Colonic mucosa (tissue), 4 donors: ENCODE measurements at regions not wholly inside any gene's neighbourhood (a gene's known extent, or its start where the extent isn't known, plus 50 kb on each side); places are given as distances from the start of the nearest gene placed in this dataset.

ENCODE experiments used
- DNase-seq: peaks from one replicate; pipeline ENCODE4 v3.0.0-alpha.2; 2020
- H3K27ac ChIP-seq: fragments of 200-600 bp; one replicate; pipeline ENCODE4 v1.8.0; 2021
- H3K27me3 ChIP-seq: fragments of 200-600 bp; one replicate; pipeline ENCODE4 v1.8.0; 2021
- H3K36me3 ChIP-seq: fragments of 200-600 bp; one replicate; pipeline ENCODE4 v1.8.0; 2021
- H3K4me1 ChIP-seq: fragments of 200-600 bp; one replicate; pipeline ENCODE4 v1.8.0; 2021; ENCODE audit warnings: mild to moderate bottlenecking
- H3K4me3 ChIP-seq: fragments of 200-600 bp; one replicate; pipeline ENCODE4 v1.8.0; 2021
- H3K9ac ChIP-seq, 2 donors: one replicate each; pipeline ENCODE4 v1.7.0; 2013; ENCODE audit warnings: control low read depth in 2 of 2, low read depth in 2 of 2, low read length in 2 of 2
- H3K9me3 ChIP-seq: fragments of 200-600 bp; one replicate; pipeline ENCODE4 v1.8.0; 2021
- intact Hi-C: fragments of 100-400 bp; cut with DNase I; formaldehyde crosslinking; loops from one replicate; pipeline ENCODE4 v1.14.1; 2022
- TF ChIP-seq, protein P1 (sequence below): fragments of 200-600 bp; IDR thresholded peaks from one replicate; pipeline ENCODE4 v1.8.0; 2022; ENCODE audit warnings: antibody characterized with exemption, mild to moderate bottlenecking
- donor health status: healthy.
- donor health status: DM: no; HTN: no; CAD: no.
- donor health status: DM: no; HTN: no; CAD: no.

DNA sequence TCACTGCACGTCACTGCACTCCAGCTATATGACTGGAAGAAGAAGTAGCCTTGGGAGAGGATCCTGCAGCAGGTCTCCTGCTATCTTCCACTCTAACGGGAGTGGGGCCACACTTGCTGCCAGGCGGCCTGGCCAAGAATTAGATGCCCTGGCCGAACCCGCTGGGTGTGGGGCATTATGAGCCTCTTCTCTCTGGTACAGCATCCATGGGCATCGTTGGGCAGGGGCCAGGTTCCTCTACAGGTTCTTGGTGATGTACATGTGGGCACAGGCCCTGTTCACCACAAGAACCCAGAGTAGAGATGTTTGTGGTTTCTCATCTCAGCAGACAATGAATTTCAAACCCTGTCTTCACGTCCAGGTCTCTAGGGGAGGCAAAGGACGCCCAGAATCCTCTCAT, 370.5 kb downstream of the NPHP4 start:
- Histone ChIP-seq H3K36me3 (no peaks in the 10 kb centered on the region), H3K27ac (no peak overlapping the region), H3K4me1 (no peaks in the 10 kb centered on the region), H3K9me3 (no peaks in the 10 kb centered on the region), H3K9ac (no peak overlapping the region), H3K27me3 (no peaks in the 10 kb centered on the region), H3K4me3 (no peak overlapping the region)
- intact Hi-C loops = no loop called here
- TF ChIP-seq, protein P1, sequence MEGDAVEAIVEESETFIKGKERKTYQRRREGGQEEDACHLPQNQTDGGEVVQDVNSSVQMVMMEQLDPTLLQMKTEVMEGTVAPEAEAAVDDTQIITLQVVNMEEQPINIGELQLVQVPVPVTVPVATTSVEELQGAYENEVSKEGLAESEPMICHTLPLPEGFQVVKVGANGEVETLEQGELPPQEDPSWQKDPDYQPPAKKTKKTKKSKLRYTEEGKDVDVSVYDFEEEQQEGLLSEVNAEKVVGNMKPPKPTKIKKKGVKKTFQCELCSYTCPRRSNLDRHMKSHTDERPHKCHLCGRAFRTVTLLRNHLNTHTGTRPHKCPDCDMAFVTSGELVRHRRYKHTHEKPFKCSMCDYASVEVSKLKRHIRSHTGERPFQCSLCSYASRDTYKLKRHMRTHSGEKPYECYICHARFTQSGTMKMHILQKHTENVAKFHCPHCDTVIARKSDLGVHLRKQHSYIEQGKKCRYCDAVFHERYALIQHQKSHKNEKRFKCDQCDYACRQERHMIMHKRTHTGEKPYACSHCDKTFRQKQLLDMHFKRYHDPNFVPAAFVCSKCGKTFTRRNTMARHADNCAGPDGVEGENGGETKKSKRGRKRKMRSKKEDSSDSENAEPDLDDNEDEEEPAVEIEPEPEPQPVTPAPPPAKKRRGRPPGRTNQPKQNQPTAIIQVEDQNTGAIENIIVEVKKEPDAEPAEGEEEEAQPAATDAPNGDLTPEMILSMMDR = no peak
- DNase-seq = no peak

DNA sequence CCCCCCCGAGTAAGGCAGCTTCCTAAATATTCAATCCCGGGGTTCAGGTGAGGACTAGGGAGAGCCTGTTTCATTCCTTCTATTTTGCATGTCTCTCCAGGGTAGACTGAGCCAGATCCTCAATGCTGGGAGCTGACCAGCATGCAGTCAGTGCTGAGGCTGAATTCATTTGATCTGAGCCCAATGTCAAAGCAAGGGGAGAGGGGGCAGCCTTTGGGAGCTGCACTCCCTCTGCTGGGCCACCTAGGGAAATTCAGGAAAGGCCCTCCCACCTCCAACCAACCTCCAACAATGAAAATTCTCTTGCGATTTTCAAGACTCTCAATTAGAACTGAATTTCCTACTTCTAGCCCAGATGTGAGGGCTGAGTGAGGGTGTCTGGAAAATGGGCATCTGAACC, 371.2 kb downstream of the NPHP4 start:
- no peak overlapping the region for H3K27ac ChIP-seq
- H3K9ac ChIP-seq = no peak overlapping the region
- no peaks in the 10 kb centered on the region for H3K36me3 ChIP-seq
- DNase-seq = no peak
- H3K27me3 ChIP-seq = no peaks in the 10 kb centered on the region
- no peaks in the 10 kb centered on the region for H3K4me1 ChIP-seq
- intact Hi-C loops = no loop called here
- H3K4me3 ChIP-seq = no peak overlapping the region
- TF ChIP-seq, protein P1 = peak; percentile 23
- no peaks in the 10 kb centered on the region for H3K9me3 ChIP-seq

DNA sequence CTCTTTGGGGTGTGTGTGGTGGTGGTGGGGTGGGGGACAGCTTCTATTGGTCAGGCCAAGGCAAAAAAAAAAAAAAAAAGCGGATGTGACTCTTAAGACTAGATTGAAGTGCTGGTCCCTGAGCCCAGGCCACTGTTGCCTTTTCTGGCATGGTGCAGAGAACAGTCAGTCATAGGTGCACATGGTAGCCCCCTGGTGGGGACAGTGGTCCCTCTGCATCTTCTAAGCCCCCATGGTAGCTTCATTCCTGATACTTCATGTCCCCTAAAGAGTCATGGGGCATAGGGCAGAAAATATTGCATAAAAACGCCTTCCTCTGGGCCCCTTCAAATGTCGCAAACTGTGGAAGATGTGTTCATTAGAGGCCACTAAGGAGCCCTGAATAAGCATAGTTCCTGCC, 371.8 kb downstream of the NPHP4 start:
- no peaks in the 10 kb centered on the region for H3K27me3 ChIP-seq
- H3K27ac ChIP-seq = no peak overlapping the region
- no peaks in the 10 kb centered on the region for H3K4me1 ChIP-seq

DNA sequence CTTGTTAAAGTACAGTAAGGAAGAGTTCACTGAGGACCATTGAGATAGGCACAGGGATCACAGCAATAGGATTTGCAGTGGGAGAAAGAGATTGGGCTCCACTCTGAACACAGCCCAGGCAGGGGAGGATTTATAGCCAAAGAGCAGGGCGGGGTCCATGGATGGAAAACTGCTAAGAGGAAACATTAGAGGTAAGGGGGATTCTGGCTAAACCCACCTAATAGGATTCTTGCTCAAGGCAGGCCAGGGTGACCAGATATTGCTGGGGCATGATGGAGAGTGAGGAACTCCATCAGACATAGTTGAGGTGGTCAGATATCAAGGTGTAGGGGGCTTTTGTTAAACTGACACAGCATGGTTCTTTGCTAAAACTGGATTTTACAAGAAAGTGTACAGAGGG, 372.8 kb downstream of the NPHP4 start:
- H3K27ac ChIP-seq = no peak overlapping the region
- TF ChIP-seq, protein P1 = no peak
- intact Hi-C loops = no loop called here
- no peak for DNase-seq
- no peak overlapping the region for H3K9ac ChIP-seq
- no peaks in the 10 kb centered on the region for H3K4me1 ChIP-seq
- no peaks in the 10 kb centered on the region for H3K9me3 ChIP-seq
- no peak overlapping the region for H3K4me3 ChIP-seq
- no peaks in the 10 kb centered on the region for H3K27me3 ChIP-seq
- H3K36me3 ChIP-seq = no peaks in the 10 kb centered on the region

More for the DNA sequence above, 371.8 kb downstream of the NPHP4 start:
- DNase-seq = no peak
- intact Hi-C loops = no loop called here
- H3K36me3 ChIP-seq = no peaks in the 10 kb centered on the region
- H3K4me3 ChIP-seq = no peak overlapping the region
- TF ChIP-seq, protein P1 = no peak
- H3K9me3 ChIP-seq = no peaks in the 10 kb centered on the region
- H3K9ac ChIP-seq = no peak overlapping the region

DNA sequence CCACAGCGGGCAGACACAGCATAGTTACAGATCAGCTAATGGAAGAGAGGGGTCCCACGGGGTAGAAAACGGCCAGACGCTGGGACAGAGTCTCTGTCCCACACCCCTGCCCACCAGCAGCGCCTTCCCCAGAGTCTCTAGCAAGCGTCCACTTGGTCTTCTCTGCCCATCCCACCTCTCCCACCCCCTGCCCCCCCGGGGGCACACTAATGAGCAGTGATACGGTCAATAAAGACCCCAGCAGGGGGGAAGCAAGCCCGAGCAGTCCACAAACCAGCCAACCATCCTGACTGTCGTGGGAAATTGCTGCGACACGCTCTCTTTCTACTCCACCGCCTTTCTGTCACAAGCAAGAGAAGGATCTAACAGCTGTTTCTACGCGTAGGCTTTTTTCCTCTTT, 374.7 kb downstream of the NPHP4 start:
- Histone ChIP-seq H3K9me3 (no peaks in the 10 kb centered on the region), H3K4me3 (no peak overlapping the region), H3K36me3 (no peaks in the 10 kb centered on the region), H3K9ac (no peak overlapping the region), H3K4me1 (no peaks in the 10 kb centered on the region), H3K27ac (no peak overlapping the region), H3K27me3 (no peaks in the 10 kb centered on the region)
- no peak for DNase-seq
- intact Hi-C loops = no loop called here
- TF ChIP-seq, protein P1 = no peak

DNA sequence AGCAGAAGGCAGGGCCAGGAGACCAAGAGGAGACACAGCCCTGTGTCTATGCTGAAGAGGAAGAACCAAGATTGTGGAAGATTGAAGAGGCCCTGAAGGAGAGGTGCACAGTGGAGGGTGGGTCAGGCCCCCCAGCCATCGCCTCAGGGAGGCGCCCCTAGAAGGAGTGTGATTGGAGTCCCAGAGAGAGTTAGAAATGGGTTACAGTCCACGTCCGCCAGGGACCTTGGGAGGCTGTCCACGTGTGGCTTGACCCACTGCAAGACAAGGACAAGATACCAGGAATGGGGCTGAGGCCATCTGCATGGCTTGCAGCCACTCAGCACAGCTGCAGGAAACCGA, 375.1 kb downstream of the NPHP4 start:
- Histone ChIP-seq H3K9me3 (no peaks in the 10 kb centered on the region), H3K27ac (no peak overlapping the region), H3K9ac (no peak overlapping the region), H3K4me3 (no peak overlapping the region), H3K27me3 (no peaks in the 10 kb centered on the region), H3K36me3 (no peaks in the 10 kb centered on the region), H3K4me1 (no peaks in the 10 kb centered on the region)
- DNase-seq = no peak
- TF ChIP-seq, protein P1 = no peak
- intact Hi-C loops = no loop called here
